ENCODE measurements at regions not wholly inside any gene's neighbourhood (a gene's known extent, or its start where the extent isn't known, plus 50 kb on each side); places are given as distances from the start of the nearest gene placed in this dataset.

DNA sequence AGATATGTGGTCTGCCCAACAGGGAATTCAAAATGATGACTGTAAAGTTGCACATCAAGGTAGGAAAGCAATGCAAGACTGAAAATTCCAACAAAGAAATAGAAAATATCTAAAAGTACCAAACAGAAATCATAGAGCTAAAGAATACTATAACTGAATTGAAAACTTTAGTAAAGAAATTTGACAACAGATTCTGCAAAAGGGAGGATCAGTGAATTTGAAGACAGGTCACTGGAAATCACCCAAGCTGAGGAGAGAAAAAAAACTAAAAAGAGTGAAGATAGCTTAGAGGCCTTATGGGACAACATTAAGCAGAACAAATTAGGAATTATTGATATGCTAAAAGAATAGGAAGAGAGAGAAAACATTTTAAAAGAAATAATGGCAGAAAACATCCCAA is 240.6 kb downstream of the SNX13 start:
- no peak for DNase-seq

DNA sequence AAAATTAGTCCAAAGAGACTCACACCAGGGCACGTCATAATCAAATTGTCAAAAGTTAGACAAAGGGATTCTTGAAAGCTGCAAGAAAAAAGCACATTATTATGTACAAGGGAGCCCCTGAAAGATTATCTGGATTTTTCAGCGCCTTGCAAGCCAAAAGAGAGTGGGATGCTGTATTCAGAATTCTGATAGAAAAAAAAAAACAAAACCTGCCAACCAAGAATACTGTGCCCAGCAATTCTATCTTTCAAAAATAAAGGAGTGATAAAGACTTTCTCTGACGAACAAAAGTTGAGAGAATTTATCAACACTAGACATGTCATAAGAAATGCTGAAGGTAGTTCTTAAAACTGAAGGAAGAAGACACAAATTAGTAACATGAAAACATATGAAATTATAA is 240.2 kb downstream of the SNX13 start:
- no peak for DNase-seq

DNA sequence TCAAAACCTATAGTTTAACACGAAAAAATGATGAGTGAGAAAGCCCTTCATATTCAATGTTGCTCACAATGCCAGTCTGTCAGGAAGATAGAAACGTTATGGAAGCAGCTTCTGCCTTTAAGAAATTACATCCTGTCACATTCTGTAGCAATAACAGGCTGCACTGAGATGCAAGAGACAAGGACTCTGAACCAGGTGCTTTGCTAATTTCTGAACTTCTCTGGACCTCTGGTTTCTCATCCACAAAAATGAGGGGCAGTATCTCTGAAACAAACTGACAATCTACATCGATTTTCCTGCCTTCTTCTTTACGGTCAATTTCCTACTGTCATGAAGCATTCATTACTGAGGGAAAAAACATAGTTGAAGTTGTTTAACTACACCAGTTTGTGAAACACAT is 234.0 kb downstream of the SNX13 start:
- DNase-seq: no peak

DNA sequence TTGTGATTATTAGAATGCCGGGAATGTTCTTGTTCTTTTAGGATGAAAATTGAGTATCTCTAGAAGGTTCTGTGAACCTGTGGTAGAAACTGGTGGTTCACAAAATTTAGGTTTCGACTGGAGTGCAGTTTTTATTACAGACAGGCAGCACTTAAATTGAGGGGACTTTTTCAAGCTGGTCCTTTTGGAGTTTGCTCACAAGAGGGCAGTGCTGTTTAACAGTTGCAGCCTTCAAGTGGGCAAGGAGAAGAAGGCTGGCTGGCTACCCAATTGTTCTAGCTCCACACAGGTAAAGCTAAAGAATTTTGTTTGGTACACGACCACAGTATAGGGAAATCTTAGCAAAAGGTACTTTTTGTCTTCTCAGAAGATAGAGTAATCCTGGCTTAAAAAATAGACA is 233.6 kb downstream of the SNX13 start:
- DNase-seq: peak; percentile 29

DNA sequence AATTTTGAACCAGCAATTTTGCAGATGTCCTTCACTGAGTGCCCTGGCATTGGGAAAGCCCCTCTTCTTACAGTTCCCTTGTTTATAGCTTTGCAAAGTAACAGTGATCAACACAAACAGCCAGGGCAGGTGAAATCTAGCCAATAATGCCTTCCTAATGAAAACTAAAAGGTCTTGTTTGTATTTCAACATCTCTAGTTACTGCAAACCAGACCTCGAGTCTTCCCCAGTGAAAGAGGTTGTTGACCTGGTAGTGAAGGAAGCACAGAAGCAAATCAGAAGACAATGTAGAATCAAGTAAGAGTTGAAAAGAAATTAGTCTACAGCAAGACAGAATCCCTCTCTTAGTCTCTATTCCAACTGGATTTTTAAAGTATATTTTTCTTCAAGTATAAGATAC is 231.2 kb downstream of the SNX13 start:
- no peak for DNase-seq

DNA sequence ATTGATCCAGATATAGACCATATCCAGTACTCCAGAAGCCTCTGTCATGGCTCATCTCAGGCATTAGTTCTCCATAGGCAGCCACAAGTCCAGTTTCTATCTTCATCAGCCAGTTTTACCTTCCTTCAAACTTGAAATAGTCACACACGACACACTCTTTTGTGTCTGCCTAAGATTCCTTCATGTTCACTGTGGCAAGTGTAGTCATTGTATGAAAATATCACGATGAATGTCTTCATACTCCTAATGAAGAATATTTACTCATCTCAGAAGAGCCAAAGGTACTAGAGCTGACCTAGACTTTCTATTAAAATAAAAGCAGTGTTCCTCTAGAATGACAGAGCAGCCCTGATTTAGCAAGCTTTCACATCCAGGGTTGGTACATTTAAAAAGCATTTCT is 230.7 kb downstream of the SNX13 start:
- no peak for DNase-seq

DNA sequence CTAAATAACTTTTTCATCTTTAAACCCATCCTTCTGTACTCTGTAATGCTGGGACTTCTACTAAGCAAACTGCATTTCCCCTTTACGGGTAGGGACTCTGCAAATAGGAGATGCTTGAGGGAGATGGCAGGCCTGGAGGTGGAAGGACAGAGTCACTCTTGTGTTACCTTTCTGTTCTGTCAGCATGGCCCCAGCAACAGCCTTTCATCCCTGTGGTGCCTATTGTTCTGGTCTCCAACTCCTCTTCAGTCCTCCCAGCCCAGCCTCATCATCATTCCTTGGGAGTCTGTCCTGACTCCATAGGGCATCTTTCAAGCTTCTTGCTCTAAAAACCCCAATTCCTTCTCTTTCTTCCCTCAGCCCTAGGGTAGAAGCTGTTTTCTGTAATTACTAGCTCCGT is 230.0 kb downstream of the SNX13 start:
- no peak for DNase-seq

DNA sequence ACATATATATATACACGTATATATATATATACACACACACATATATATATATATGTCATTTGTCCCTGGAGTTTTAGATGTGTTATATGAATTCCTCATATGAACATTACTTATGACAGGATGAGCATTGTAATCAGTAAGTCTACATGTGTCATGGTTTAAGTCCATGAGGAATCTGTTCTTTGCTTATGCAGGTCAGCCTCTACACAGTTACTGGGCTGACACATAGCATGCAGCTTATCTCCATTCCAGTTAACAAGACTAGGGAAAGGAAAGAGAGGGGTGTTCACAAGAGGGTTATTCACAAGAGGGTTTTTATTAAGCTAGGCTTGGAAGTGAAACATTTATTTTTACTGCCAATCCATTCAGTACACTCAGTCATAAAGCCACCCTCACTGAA is 226.7 kb downstream of the SNX13 start:
- DNase-seq: no peak

DNA sequence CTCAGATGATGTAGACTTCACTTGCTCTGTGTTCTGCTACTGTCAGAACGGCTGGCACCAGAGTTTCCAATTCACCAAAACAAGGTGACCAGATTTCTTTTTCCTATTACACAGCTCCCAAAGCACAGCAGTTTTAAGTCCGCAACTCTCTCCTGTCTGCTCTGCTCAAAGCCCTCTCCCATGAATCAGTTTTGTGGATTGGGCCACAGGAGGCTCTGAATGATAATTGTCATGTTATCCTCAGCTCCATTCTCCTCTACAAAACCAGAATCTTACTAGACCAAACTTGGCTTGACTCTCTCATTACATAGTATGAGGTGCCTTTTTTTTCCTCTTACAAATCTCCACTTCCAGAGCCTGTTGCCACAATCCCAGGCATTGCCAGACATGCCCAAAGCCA is 223.5 kb downstream of the SNX13 start:
- no peak for DNase-seq

DNA sequence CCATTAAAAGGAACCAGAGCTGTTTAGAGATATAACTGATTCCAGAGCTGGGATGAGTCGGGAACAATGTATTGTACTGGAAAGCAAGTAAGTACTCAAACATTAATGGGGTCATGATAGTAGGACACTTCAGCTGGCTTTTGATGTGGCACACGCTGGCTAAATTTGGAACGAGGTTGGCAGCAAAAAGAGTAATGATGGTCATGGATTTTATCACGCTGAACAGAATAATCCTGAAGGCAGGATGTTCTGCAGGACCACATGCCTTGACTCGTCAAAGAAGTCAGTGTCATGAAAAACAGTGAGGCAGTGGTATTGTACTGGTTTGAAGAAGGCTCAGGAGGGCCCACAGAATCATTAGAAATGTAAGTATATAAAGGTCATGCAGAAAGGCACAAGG is 220.3 kb downstream of the SNX13 start:
- no peak for DNase-seq

DNA sequence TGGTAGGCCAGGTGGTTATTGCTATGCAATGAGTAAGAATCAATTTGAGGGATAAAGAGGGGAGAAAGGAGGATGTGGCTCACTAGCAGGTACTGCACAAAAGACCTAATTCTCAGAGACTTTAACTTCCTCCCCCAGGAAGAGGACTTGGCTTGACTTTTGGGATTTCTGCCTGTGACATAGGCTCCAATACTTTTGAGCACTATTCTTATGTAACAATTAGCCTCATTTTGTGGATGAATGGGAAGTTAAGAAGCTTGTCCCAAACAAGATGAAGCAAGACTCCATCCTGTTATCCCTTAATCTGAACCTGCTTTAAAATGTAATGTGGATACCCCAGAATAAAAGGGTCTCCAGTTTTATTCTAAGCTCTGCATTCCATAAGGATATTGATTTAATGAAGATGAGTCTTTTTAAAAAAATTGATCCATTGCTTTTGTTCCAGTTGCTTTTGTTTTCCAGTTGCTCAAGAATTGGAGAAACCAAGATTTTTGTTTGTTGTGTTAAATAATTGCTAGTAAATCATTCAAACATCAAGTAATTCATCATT is 218.5 kb downstream of the SNX13 start:
- DNase-seq: no peak

DNA sequence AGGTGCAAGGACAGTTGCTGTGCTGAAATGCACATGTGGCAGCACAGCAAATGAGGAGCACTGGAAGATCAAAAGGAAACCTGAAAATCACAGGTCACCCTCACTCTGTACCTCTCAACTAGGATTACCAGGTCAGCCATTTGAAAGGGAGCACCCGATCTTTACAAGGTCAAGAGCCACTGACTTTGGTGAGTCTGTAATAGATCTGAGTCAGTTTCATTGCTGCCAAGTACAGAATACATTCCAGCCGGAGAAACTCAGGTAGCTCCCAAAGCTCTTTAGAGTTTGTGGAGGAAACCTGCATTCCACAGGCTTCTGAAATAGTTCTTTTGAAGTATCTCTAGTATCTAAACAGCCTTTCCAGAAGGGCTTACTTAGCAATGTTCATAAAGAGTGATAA is 217.5 kb downstream of the SNX13 start:
- DNase-seq: no peak

DNA sequence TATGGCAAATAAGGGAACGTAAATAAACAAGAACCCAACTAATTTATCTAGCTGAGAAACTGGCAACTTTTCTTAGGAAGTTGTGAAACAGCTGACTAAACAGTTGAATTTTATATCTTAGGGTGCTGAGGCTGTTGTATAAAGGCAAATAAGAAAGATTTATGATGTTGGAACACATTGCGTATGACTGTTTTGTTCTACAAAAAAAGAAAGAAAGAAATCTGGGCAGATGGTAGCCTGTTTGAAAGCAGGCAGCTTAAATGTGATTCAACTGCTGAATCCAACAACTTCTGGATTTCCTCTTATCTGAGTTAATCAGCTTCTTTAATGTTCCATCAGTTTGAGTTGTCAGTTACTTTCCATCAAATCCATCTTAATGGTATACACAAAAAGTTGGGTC is 214.5 kb downstream of the SNX13 start:
- DNase-seq: no peak

DNA sequence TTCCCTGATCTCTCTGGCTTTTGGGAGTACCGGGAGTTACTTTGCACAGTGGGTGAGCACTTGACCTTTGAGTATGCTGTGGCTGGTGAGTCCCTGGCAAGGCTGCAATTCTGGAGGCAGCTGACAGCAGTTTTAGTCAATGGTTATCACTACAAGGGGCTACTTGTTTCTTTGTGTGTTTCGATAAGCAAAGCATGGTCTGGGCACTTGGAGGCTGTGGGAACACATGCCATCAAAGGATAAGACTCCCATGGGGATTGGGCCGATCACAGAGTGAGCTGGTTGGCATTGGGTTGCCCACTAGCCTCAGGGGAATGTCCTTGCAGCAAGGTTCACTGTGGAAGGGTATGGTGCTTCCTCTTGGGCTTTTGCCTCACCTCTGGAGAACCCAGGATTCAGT is 208.2 kb downstream of the SNX13 start:
- no peak for DNase-seq
